ENCODE measurements at regions not wholly inside any gene's neighbourhood (a gene's known extent, or its start where the extent isn't known, plus 50 kb on each side); places are given as distances from the start of the nearest gene placed in this dataset.

- Histone ChIP-seq H3K36me3 (ENCODE audit: control insufficient read depth, insufficient read depth, low read length) (no peaks in the 10 kb centered on the region), H2BK15ac (ENCODE audit: low read depth, low read length) (no peak overlapping the region), H3K4me3 (ENCODE audit: insufficient read depth, low read depth, low read length) (no peak overlapping the region), H3K27me3 (ENCODE audit: control insufficient read depth, insufficient read depth, low read length) (peaks cover 8% of the 10 kb centered on the region; the same call in 1 of the 2 replicates), H4K5ac (ENCODE audit: low read depth, low read length) (no peak overlapping the region), H2BK5ac (ENCODE audit: low read depth, low read length, poor library complexity, severe bottlenecking) (no peak overlapping the region), H3K4me1 (ENCODE audit: control insufficient read depth, insufficient read depth, low read length) (no peaks in the 10 kb centered on the region), H3K9ac (ENCODE audit: low read depth, low read length) (no peak overlapping the region), H3K9me3 (ENCODE audit: control insufficient read depth, insufficient read depth, low read length) (no peaks in the 10 kb centered on the region), H4K20me1 (ENCODE audit: insufficient read depth, low read length) (no peaks in the 10 kb centered on the region), H2AK9ac (replicated peaks; ENCODE audit: low read depth, low read length, poor library complexity) (no peak overlapping the region), H3K9me1 (ENCODE audit: insufficient read depth, low read length) (no peaks in the 10 kb centered on the region), H3K23ac (ENCODE audit: low read depth, low read length) (no peak overlapping the region), H3K14ac (replicated peaks; ENCODE audit: low read depth, low read length) (no peak overlapping the region), H3K4ac (ENCODE audit: low read depth, low read length) (no peak overlapping the region), H2BK120ac (ENCODE audit: low read depth, low read length) (no peak overlapping the region), H2BK20ac (ENCODE audit: low read depth, low read length) (no peak overlapping the region), H3K18ac (ENCODE audit: low read depth, low read length) (no peak overlapping the region), H2AFZ (replicated peaks; ENCODE audit: low read length, poor library complexity) (no peak overlapping the region), H3K4me2 (ENCODE audit: low read depth, low read length) (no peak overlapping the region), H4K91ac (ENCODE audit: insufficient read depth, low read depth, low read length) (no peak overlapping the region), H2AK5ac (ENCODE audit: low read depth, low read length) (no peak overlapping the region), H3K27ac (ENCODE audit: insufficient read depth, low read length) (no peak overlapping the region), H3K56ac (ENCODE audit: extremely low read depth, insufficient read depth, low read length) (no peak overlapping the region), H4K8ac (ENCODE audit: low read depth in 2 of 2, low read length in 2 of 2) (no peak overlapping the region), H3K79me1 (ENCODE audit: low read depth in 1 of 2, low read length in 2 of 2) (no peaks in the 10 kb centered on the region)
- dilution Hi-C loops (cut with HindIII; ENCODE audit: low sequenced_read_pairs, unreplicated experiment), result no loop called here
- TF ChIP-seq MAZ (IDR thresholded peaks at IDR 0.05; ENCODE audit: borderline replicate concordance, low read depth, low read length), result no peak
- no peak for TF ChIP-seq USF2 (IDR thresholded peaks at IDR 0.05; ENCODE audit: low read depth, low read length)
- no peak for TF ChIP-seq RCOR1 (IDR thresholded peaks at IDR 0.05; ENCODE audit: insufficient replicate concordance, low read length)
- TF ChIP-seq RAD21 (IDR thresholded peaks at IDR 0.05; ENCODE audit: low read length), result no peak
- no peak for TF ChIP-seq NFE2L2 (IDR thresholded peaks at IDR 0.05; ENCODE audit: low read depth, low read length)
- TF ChIP-seq CEBPB (IDR thresholded peaks at IDR 0.05; ENCODE audit: low read depth, low read length), result no peak
- TF ChIP-seq MXI1 (IDR thresholded peaks at IDR 0.05; ENCODE audit: borderline replicate concordance, low read depth, low read length), result no peak
- TF ChIP-seq ELK1 (IDR thresholded peaks at IDR 0.05; ENCODE audit: borderline replicate concordance, low read depth, low read length), result no peak
- no peak for TF ChIP-seq CTCF (conservative IDR thresholded peaks at IDR 0.05; ENCODE audit: low read depth, low read length)
- TF ChIP-seq FOS (IDR thresholded peaks at IDR 0.05; ENCODE audit: low read depth, low read length), result no peak
- TF ChIP-seq BHLHE40 (IDR thresholded peaks at IDR 0.05; ENCODE audit: low read depth, low read length), result no peak
- TF ChIP-seq POLR2A (IDR thresholded peaks at IDR 0.05; ENCODE audit: low read depth, low read length), result no peak
- TF ChIP-seq MAFK (IDR thresholded peaks at IDR 0.05; ENCODE audit: low read depth, low read length), result no peak
- no peak for TF ChIP-seq RFX5 (IDR thresholded peaks at IDR 0.05; ENCODE audit: low read depth, low read length)
- no peak for TF ChIP-seq SMC3 (IDR thresholded peaks at IDR 0.05; ENCODE audit: low read depth, low read length)
- no peak for TF ChIP-seq CHD1 (IDR thresholded peaks at IDR 0.05; ENCODE audit: low read depth, low read length)
- DNase-seq, result no peak
- ChIA-PET POLR2A (ENCODE audit: unreplicated experiment) (no interaction called here), CTCF (interaction anchor here (0.6 kb wide), 1 partner anchor 943 kb away, joined by 3 read pairs; no protein-coding TSS in a partner anchor)
- no TSS peak for BruUV-seq (replicated peaks)
- ATAC-seq (ENCODE audit: low read depth), result no peak
- in situ Hi-C loops (cut with MboI; ENCODE audit: low sequenced_read_pairs), result no loop called here
- intact Hi-C loops (cut with micrococcal nuclease), result no loop called here
- no CpG with 5 or more reads among the region's 5 CpGs for whole genome bisulfite sequencing, 2 experiments (ENCODE audit: extremely low coverage in 2 of 2, insufficient read length in 1 of 2)
Observed at GRCh38 chr13:47837104-47837880, 163.8 kb downstream of the SUCLA2 start.
